A673 (cell line): ENCODE measurements at regions not wholly inside any gene's neighbourhood (a gene's known extent, or its start where the extent isn't known, plus 50 kb on each side); places are given as distances from the start of the nearest gene placed in this dataset.

ENCODE experiments used
- BruUV-seq: library from RNA; stranded (reverse); fragments of 400-500 nt; replicated peaks from 2 replicates; lab custom pipeline; 2021; lab: Mats Ljungman, UMichigan
- CTCF ChIA-PET: fragments of 300-600 bp; sonication (Branson Sonifier 250); formaldehyde crosslinking; loops from one replicate; lab custom pipeline; 2022; ENCODE audit warnings: antibody characterized with exemption; lab: Charles Lee
- POLR2A ChIA-PET: fragments of 300-600 bp; sonication (Branson Sonifier 250); formaldehyde crosslinking; loops from one replicate; lab custom pipeline; 2022; ENCODE audit warnings: antibody characterized with exemption; ENCODE audit not compliant: low non-redundant PET; lab: Charles Lee
- DNase-seq: peaks from one replicate; pipeline ENCODE4 v3.0.0-alpha.2; 2015; ENCODE audit warnings: low spot score
- H3K27ac ChIP-seq: fragments of 200-600 bp; sonication (generic); 2 replicates; pipeline ENCODE4 v1.5.1; 2016; ENCODE audit warnings: mixed run types, low read depth, mild to moderate bottlenecking, mixed read lengths, antibody characterized with exemption, low read length; ENCODE audit not compliant: poor library complexity, severe bottlenecking
- H3K27me3 ChIP-seq: fragments of 200-600 bp; sonication (generic); replicated peaks from 2 replicates; pipeline ENCODE4 v1.6.1; 2017; ENCODE audit warnings: mixed run types, low read depth, mild to moderate bottlenecking, mixed read lengths, antibody characterized with exemption, low read length; ENCODE audit not compliant: insufficient read depth, poor library complexity
- H3K36me3 ChIP-seq: fragments of 200-600 bp; sonication (generic); 2 replicates; pipeline ENCODE4 v1.6.1; 2016; ENCODE audit warnings: mixed run types, mild to moderate bottlenecking, mixed read lengths, antibody characterized with exemption, low read length; ENCODE audit not compliant: insufficient read depth, poor library complexity, severe bottlenecking
- H3K4me1 ChIP-seq: fragments of 200-600 bp; sonication (generic); 2 replicates; pipeline ENCODE4 v1.6.1; 2017; ENCODE audit warnings: mixed run types, mild to moderate bottlenecking, mixed read lengths, antibody characterized with exemption, low read length; ENCODE audit not compliant: insufficient read depth, poor library complexity, severe bottlenecking
- H3K4me3 ChIP-seq: fragments of 200-600 bp; sonication (generic); 2 replicates; pipeline ENCODE4 v1.5.1; 2016; ENCODE audit warnings: low read depth, mixed run types, mild to moderate bottlenecking, mixed read lengths, low read length; ENCODE audit not compliant: poor library complexity, severe bottlenecking
- H3K9me3 ChIP-seq: fragments of 200-600 bp; sonication (generic); 2 replicates; pipeline ENCODE4 v1.6.1; 2016; ENCODE audit warnings: mixed run types, low read depth, mild to moderate bottlenecking, mixed read lengths, antibody characterized with exemption, low read length; ENCODE audit not compliant: poor library complexity, severe bottlenecking
- CTCF ChIP-seq: fragments of 300-800, 200-600 bp; sonication (generic); conservative IDR thresholded peaks from 2 replicates; pipeline ENCODE4 v1.5.1; 2017; ENCODE audit warnings: low read depth, mild to moderate bottlenecking, antibody characterized with exemption, low read length, moderate library complexity, mixed read lengths
- EZH2 ChIP-seq: fragments of 200-600 bp; sonication (generic); IDR thresholded peaks from 2 replicates; pipeline ENCODE4 v1.6.1; 2017; ENCODE audit warnings: borderline replicate concordance, low read depth, mild to moderate bottlenecking, mixed read lengths, antibody characterized with exemption, low read length; ENCODE audit not compliant: poor library complexity, severe bottlenecking
- intact Hi-C: fragments of 100-400 bp; cut with micrococcal nuclease; formaldehyde crosslinking; loops from one replicate; pipeline ENCODE4 v1.10.0; 2022; ENCODE audit not compliant: unreplicated experiment

- H3K36me3 ChIP-seq = no peaks in the 10 kb centered on the region
- BruUV-seq = no TSS peak
- CTCF ChIA-PET = no interaction called here
- H3K27ac ChIP-seq = no peak overlapping the region
- intact Hi-C loops = no loop called here
- H3K27me3 ChIP-seq = peaks cover 83% of the 10 kb centered on the region
- no peak for DNase-seq
- TF ChIP-seq CTCF (no peak), EZH2 (no peak)
- H3K4me3 ChIP-seq = no peak overlapping the region
- H3K9me3 ChIP-seq = no peaks in the 10 kb centered on the region
- H3K4me1 ChIP-seq = no peaks in the 10 kb centered on the region
- POLR2A ChIA-PET = no interaction called here
Observed at GRCh38 chr12:30188602-30189326, 405.0 kb upstream of the TMTC1 start.

- no TSS peak for BruUV-seq
- Histone ChIP-seq H3K36me3 (no peaks in the 10 kb centered on the region), H3K4me1 (no peaks in the 10 kb centered on the region), H3K27me3 (peaks cover 84% of the 10 kb centered on the region), H3K27ac (no peak overlapping the region), H3K9me3 (no peaks in the 10 kb centered on the region), H3K4me3 (no peak overlapping the region)
- DNase-seq = no peak
- no peak for TF ChIP-seq CTCF
- no peak for TF ChIP-seq EZH2
- intact Hi-C loops = no loop called here
- CTCF ChIA-PET = no interaction called here
- POLR2A ChIA-PET = no interaction called here
Observed at GRCh38 chr12:30187426-30187825, 403.7 kb upstream of the TMTC1 start.

GRCh38 chr12:30181334-30181733 lies 397.6 kb upstream of the TMTC1 start:
- H3K27ac ChIP-seq = no peak overlapping the region
- BruUV-seq = no TSS peak
- CTCF ChIA-PET = no interaction called here

More at GRCh38 chr12:30181334-30181733, 397.6 kb upstream of the TMTC1 start:
- Histone ChIP-seq H3K9me3 (no peaks in the 10 kb centered on the region), H3K4me3 (no peak overlapping the region), H3K36me3 (no peaks in the 10 kb centered on the region), H3K27me3 (peaks cover 87% of the 10 kb centered on the region), H3K4me1 (peaks cover 10% of the 10 kb centered on the region)
- POLR2A ChIA-PET = no interaction called here
- DNase-seq = no peak
- intact Hi-C loops = no loop called here
- TF ChIP-seq EZH2 (no peak), CTCF (no peak)
